Endodermal cell (in vitro differentiated cells): ENCODE measurements at regions not wholly inside any gene's neighbourhood (a gene's known extent, or its start where the extent isn't known, plus 50 kb on each side); places are given as distances from the start of the nearest gene placed in this dataset.

Experiments used
- DNase-seq: peaks from one replicate; pipeline ENCODE4 v3.0.0-alpha.2; 2017
- H3K27ac ChIP-seq: 2 replicates; pipeline ENCODE4 v1.5.1; 2013; ENCODE audit warnings: mild to moderate bottlenecking, low read depth, low read length, moderate library complexity
- H3K27me3 ChIP-seq: 2 replicates; pipeline ENCODE4 v1.6.1; 2013; ENCODE audit warnings: mild to moderate bottlenecking, low read length, moderate library complexity; ENCODE audit not compliant: insufficient read depth, control insufficient read depth, poor library complexity, severe bottlenecking
- H3K36me3 ChIP-seq: 2 replicates; pipeline ENCODE4 v1.7.0; 2013; ENCODE audit warnings: mild to moderate bottlenecking, low read length, moderate library complexity; ENCODE audit not compliant: control insufficient read depth, insufficient read depth
- H3K4me1 ChIP-seq: one replicate; pipeline ENCODE4 v1.7.0; 2013; ENCODE audit warnings: low read length; ENCODE audit not compliant: control insufficient read depth, insufficient read depth
- H3K4me3 ChIP-seq: 2 replicates; pipeline ENCODE4 v1.5.1; 2013; ENCODE audit warnings: mild to moderate bottlenecking, low read length, moderate library complexity
- H3K9ac ChIP-seq: 2 replicates; pipeline ENCODE4 v1.6.1; 2013; ENCODE audit warnings: mild to moderate bottlenecking, low read length, moderate library complexity; ENCODE audit not compliant: poor library complexity, severe bottlenecking; ENCODE audit errors: extremely low read depth
- H3K9me3 ChIP-seq: 2 replicates; pipeline ENCODE4 v1.6.1; 2013; ENCODE audit warnings: mild to moderate bottlenecking, low read length, moderate library complexity; ENCODE audit not compliant: control insufficient read depth
- H3K27ac Mint-ChIP-seq: 2 replicates; pipeline ENCODE4 v1.8.0; 2020; ENCODE audit warnings: mixed read lengths
- H3K27me3 Mint-ChIP-seq: 2 replicates; pipeline ENCODE4 v1.8.0; 2021; ENCODE audit warnings: mild to moderate bottlenecking, mixed read lengths; ENCODE audit not compliant: insufficient read depth
- H3K36me3 Mint-ChIP-seq: 2 replicates; pipeline ENCODE4 v1.8.0; 2020; ENCODE audit warnings: low read depth, mixed read lengths
- H3K4me1 Mint-ChIP-seq: 2 replicates; pipeline ENCODE4 v1.8.0; 2020; ENCODE audit warnings: mixed read lengths
- H3K4me3 Mint-ChIP-seq: 2 replicates; pipeline ENCODE4 v1.8.0; 2020; ENCODE audit warnings: mild to moderate bottlenecking, moderate library complexity, mixed read lengths
- H3K9me3 Mint-ChIP-seq: 2 replicates; pipeline ENCODE4 v1.8.0; 2020; ENCODE audit warnings: mild to moderate bottlenecking, mixed read lengths
- CTCF ChIP-seq: fragments of 200-600 bp; sonication (generic); conservative IDR thresholded peaks from 2 replicates; pipeline ENCODE4 v1.5.0; 2021; ENCODE audit warnings: antibody characterized with exemption, mild to moderate bottlenecking
- WGBS, 2 experiments: methylation state at CpG; one replicate each; pipeline versions ENCODE4 v1.1.5 to v1.1.7; 2013; ENCODE audit warnings: missing lambda C conversion rate in 2 of 2, mixed read lengths in 1 of 2; ENCODE audit not compliant: insufficient coverage in 1 of 2, insufficient read length in 1 of 2; 5-methylcytosine and 5-hydroxymethylcytosine counted together

GRCh38 chr12:24054416-24054815 is 104.9 kb upstream of the SOX5 start:
- no peak overlapping the region for H3K4me3 ChIP-seq
- no peak for DNase-seq
- no peaks in the 10 kb centered on the region for H3K9me3 Mint-ChIP-seq
- no peak overlapping the region for H3K27ac Mint-ChIP-seq
- no peak overlapping the region for H3K9ac ChIP-seq
- H3K36me3 Mint-ChIP-seq = peaks cover 2% of the 10 kb centered on the region
- H3K9me3 ChIP-seq = peaks cover under 1% of the 10 kb centered on the region
- no peak overlapping the region for H3K27ac ChIP-seq
- H3K4me1 Mint-ChIP-seq = no peaks in the 10 kb centered on the region
- TF ChIP-seq CTCF = no peak
- 97% methylated on average over 3 of the region's 3 CpGs; no CpG with 5 or more reads in 1 of the 2 experiments for WGBS, 2 experiments
- no peaks in the 10 kb centered on the region for H3K36me3 ChIP-seq
- H3K4me1 ChIP-seq = no peaks in the 10 kb centered on the region
- H3K27me3 ChIP-seq = no peaks in the 10 kb centered on the region
- H3K4me3 Mint-ChIP-seq = no peak overlapping the region
- no peaks in the 10 kb centered on the region for H3K27me3 Mint-ChIP-seq

GRCh38 chr12:24049728-24050127 is 100.3 kb upstream of the SOX5 start:
- WGBS, 2 experiments = 96% methylated on average over 3 of the region's 3 CpGs; no CpG with 5 or more reads in 1 of the 2 experiments
- H3K27me3 ChIP-seq = no peaks in the 10 kb centered on the region
- no peak overlapping the region for H3K27ac ChIP-seq
- H3K9ac ChIP-seq = no peak overlapping the region
- H3K4me1 ChIP-seq = no peaks in the 10 kb centered on the region
- no peak overlapping the region for H3K4me3 Mint-ChIP-seq
- peaks cover 5% of the 10 kb centered on the region for H3K4me1 Mint-ChIP-seq
- no peak for TF ChIP-seq CTCF
- no peak overlapping the region for H3K4me3 ChIP-seq
- no peaks in the 10 kb centered on the region for H3K27me3 Mint-ChIP-seq
- H3K36me3 ChIP-seq = no peaks in the 10 kb centered on the region
- H3K9me3 Mint-ChIP-seq = peaks cover 16% of the 10 kb centered on the region
- no peak overlapping the region for H3K27ac Mint-ChIP-seq
- H3K9me3 ChIP-seq = peaks cover 17% of the 10 kb centered on the region
- peaks cover 3% of the 10 kb centered on the region for H3K36me3 Mint-ChIP-seq
- DNase-seq = no peak

GRCh38 chr12:24049101-24049500 is 99.6 kb upstream of the SOX5 start:
- Histone ChIP-seq H3K9ac (no peak overlapping the region), H3K4me1 (no peaks in the 10 kb centered on the region), H3K27ac (no peak overlapping the region), H3K4me3 (no peak overlapping the region), H3K27me3 (no peaks in the 10 kb centered on the region), H3K9me3 (peaks cover 17% of the 10 kb centered on the region), H3K36me3 (no peaks in the 10 kb centered on the region)
- peaks cover 3% of the 10 kb centered on the region for H3K36me3 Mint-ChIP-seq
- H3K4me3 Mint-ChIP-seq = no peak overlapping the region
- H3K27me3 Mint-ChIP-seq = no peaks in the 10 kb centered on the region
- no peak for TF ChIP-seq CTCF
- peaks cover 5% of the 10 kb centered on the region for H3K4me1 Mint-ChIP-seq
- peaks cover 16% of the 10 kb centered on the region for H3K9me3 Mint-ChIP-seq
- DNase-seq = no peak
- no peak overlapping the region for H3K27ac Mint-ChIP-seq
- WGBS, 2 experiments = 95 to 100% methylated on average over 2 to 3 of the region's 3 CpGs
